ENCODE measurements at regions not wholly inside any gene's neighbourhood (a gene's known extent, or its start where the extent isn't known, plus 50 kb on each side); places are given as distances from the start of the nearest gene placed in this dataset.

- Histone ChIP-seq H3K4me3 (no peak overlapping the region), H3K27ac (peak overlapping the region in 1 of 4 donors; percentile 65), H3K9me3 (no peaks in the 10 kb centered on the region), H3K27me3 (no peaks in the 10 kb centered on the region), H3K4me1 (no peaks in the 10 kb centered on the region), H3K36me3 (no peaks in the 10 kb centered on the region)
- TF ChIP-seq POLR2A (IDR thresholded peaks at IDR 0.05) (no peak), CTCF (IDR thresholded peaks at IDR 0.05) (no peak)
- no peak for DNase-seq
Measured at GRCh38 chr1:163876546-163876945, 554.8 kb downstream of the NUF2 start.

GRCh38 chr1:163877016-163877415 lies 555.3 kb downstream of the NUF2 start:
- Histone ChIP-seq H3K4me3 (no peak overlapping the region), H3K9me3 (no peaks in the 10 kb centered on the region), H3K27ac (no peak overlapping the region), H3K4me1 (no peaks in the 10 kb centered on the region), H3K36me3 (no peaks in the 10 kb centered on the region), H3K27me3 (no peaks in the 10 kb centered on the region)
- no peak for TF ChIP-seq CTCF (IDR thresholded peaks at IDR 0.05)
- TF ChIP-seq POLR2A (IDR thresholded peaks at IDR 0.05) = no peak
- DNase-seq = no peak

- H3K27ac ChIP-seq = no peak overlapping the region
- H3K9me3 ChIP-seq = no peaks in the 10 kb centered on the region
- H3K27me3 ChIP-seq = no peaks in the 10 kb centered on the region
- H3K36me3 ChIP-seq = no peaks in the 10 kb centered on the region
- H3K4me1 ChIP-seq = no peaks in the 10 kb centered on the region
- TF ChIP-seq POLR2A (IDR thresholded peaks at IDR 0.05) = no peak
- DNase-seq = no peak
- no peak overlapping the region for H3K4me3 ChIP-seq
Measured at GRCh38 chr1:163885510-163885909, 563.8 kb downstream of the NUF2 start.

GRCh38 chr1:163896001-163896400 lies 574.2 kb downstream of the NUF2 start:
- Histone ChIP-seq H3K4me3 (no peak overlapping the region), H3K27ac (no peak overlapping the region), H3K9me3 (no peaks in the 10 kb centered on the region), H3K36me3 (no peaks in the 10 kb centered on the region), H3K27me3 (no peaks in the 10 kb centered on the region), H3K4me1 (no peaks in the 10 kb centered on the region)
- TF ChIP-seq CTCF (IDR thresholded peaks at IDR 0.05) (no peak), POLR2A (IDR thresholded peaks at IDR 0.05) (no peak)
- DNase-seq = no peak

GRCh38 chr1:163897412-163898155 lies 575.8 kb downstream of the NUF2 start:
- Histone ChIP-seq H3K4me1 (no peaks in the 10 kb centered on the region), H3K27me3 (no peaks in the 10 kb centered on the region), H3K9me3 (no peaks in the 10 kb centered on the region), H3K36me3 (no peaks in the 10 kb centered on the region), H3K27ac (no peak overlapping the region), H3K4me3 (no peak overlapping the region)
- DNase-seq = no peak
- TF ChIP-seq CTCF (IDR thresholded peaks at IDR 0.05) = no peak
- no peak for TF ChIP-seq POLR2A (IDR thresholded peaks at IDR 0.05)

GRCh38 chr1:163906283-163906682 lies 584.5 kb downstream of the NUF2 start:
- H3K9me3 ChIP-seq = no peaks in the 10 kb centered on the region
- no peaks in the 10 kb centered on the region for H3K36me3 ChIP-seq
- DNase-seq = no peak
- H3K4me1 ChIP-seq = no peaks in the 10 kb centered on the region
- TF ChIP-seq CTCF (IDR thresholded peaks at IDR 0.05) (no peak), POLR2A (IDR thresholded peaks at IDR 0.05) (no peak)
- no peak overlapping the region for H3K4me3 ChIP-seq
- H3K27me3 ChIP-seq = no peaks in the 10 kb centered on the region
- H3K27ac ChIP-seq = no peak overlapping the region

All from Peyer's patch (tissue), 4 donors.